Cerebellar cortex (tissue), 1 donor: ENCODE measurements at regions not wholly inside any gene's neighbourhood (a gene's known extent, or its start where the extent isn't known, plus 50 kb on each side); places are given as distances from the start of the nearest gene placed in this dataset.

Experiments used
- DNase-seq: peaks from one replicate; pipeline ENCODE4 v3.0.0-alpha.2; 2015; ENCODE audit warnings: low spot score

DNA sequence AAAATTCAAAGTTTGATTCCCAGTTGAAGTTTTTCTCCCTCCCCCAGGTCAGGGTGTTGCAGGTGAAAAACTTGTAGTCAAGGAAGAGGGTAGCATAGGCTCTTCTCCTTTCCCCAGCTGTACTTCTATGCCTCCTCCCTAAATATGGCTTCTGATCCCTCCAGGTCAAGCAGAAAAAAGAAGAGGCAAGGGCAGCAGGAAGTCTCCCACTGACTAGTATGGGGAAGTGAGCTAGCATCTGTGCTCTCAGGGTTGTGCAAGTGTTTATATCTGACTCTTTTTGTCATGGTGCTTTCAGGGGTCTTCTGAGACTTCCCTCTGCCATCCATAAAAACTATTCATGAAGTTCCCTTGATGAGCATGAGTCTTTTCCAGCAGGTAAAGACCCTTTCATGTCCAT lies 76.0 kb downstream of the ATPSCKMT start:
- DNase-seq, result no peak

DNA sequence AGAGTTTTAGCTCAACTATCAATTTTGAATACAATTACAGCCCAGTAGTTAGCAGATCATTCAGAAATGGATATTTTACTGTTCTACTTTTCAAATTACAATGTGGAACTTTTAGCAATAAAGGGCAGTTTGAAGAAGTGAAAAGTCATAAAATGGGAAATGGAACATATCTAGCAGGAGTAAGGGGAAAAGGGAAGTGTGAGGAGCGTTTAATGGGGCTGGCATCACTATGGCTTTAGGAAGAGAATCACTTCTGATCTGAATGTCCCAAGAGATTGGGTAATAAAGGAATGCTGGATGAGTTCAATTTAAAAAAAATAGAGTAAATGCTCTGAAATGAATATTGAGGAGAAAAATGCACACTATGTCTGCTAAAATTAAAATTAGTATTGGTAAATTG lies 77.4 kb downstream of the ATPSCKMT start:
- no peak for DNase-seq

DNA sequence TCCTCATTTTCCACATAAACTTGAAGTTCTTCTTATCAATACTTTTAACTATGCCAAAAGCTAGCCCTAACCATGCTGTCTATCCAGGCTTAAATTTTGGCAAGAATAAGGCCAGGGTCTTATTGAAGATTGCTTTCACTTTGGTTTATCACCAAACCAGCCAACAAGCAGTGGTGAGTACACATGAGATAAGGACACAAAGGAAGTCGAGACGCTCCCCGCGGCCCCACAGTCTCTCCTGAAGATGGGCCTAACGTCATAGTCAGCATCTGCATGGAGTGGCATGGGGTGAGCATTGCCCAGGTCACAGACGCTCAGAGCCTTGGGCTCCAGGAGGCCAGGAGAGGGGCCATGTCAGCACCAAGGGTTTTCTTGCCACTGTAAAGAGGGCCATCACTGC lies 80.3 kb downstream of the ATPSCKMT start:
- DNase-seq, result no peak

DNA sequence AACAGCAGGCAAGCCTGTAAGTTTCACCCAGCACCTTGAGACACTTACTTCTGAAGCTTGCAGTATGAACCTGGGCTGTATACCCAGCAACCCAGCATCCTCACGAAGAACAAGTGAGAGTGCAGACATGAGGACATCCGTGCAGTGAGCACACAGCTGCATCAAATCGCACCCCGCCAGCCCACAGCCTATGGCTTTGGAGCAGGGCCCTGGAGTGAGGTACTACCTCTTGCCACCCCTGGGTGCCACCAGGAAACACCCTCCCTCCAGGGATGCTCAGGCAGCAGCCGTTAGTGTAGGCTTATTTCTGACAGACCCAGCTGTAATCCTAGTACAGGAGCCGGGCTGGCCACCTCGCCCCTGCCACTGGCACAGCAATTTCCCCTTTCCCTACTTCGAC lies 81.4 kb downstream of the ATPSCKMT start:
- DNase-seq, result no peak

DNA sequence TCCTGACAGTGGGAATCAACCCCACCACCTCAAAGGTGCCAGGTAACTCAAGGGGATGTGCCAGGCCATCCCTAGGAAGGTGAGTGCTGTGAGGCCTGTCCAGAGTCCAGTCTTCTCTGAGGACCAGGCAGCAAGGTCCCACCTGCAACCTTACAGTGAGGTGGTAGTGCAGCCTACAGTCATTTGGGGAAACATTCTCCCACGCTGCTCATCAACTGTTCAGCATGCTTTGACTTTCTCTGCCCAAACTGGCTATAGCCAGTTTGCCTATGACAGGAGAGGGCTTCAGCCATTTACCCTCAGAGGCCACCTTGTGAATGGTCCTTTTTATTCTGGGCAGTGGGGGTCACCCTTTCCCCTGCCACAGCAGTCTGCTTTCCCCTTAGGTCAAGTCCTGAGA lies 81.9 kb downstream of the ATPSCKMT start:
- DNase-seq, result no peak

DNA sequence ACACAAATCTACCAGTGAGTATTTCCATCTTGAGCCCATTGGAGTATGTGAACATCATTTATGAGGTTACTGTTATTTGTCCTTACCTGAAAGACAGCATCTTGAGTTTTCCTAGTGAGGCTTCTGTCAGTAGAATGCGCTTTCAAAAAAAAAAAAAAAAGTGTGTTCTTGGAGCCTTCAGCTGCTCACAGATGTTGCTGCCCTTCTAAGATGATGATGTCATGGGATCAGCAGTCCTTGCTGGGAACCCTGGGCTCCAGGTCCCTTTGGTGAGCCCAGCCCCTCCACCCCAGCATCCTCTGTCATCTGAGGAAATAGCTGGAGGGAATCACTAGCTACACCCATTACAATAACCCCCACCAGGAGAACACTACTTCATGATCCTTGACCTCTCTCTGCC lies 83.3 kb downstream of the ATPSCKMT start:
- no peak for DNase-seq

DNA sequence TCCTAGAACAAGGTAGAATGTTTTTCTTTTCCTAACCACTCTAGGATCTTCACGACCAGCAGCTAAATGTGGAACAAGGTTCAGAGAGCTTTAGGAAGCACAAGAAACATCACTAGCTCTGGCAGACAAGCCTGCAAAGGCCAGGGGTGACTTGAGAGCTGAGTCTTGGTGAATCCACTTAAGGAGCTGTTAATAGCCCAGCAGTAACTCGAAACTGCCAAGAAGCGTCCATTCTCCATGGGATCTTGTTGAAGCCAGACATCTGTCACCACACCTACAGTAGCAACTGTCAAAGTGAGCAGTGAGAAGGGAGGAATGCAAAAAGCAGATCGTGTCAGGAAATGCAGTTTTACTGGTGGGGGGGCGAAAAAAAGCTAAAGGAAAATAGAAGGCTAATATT lies 87.2 kb downstream of the ATPSCKMT start:
- DNase-seq, result no peak

DNA sequence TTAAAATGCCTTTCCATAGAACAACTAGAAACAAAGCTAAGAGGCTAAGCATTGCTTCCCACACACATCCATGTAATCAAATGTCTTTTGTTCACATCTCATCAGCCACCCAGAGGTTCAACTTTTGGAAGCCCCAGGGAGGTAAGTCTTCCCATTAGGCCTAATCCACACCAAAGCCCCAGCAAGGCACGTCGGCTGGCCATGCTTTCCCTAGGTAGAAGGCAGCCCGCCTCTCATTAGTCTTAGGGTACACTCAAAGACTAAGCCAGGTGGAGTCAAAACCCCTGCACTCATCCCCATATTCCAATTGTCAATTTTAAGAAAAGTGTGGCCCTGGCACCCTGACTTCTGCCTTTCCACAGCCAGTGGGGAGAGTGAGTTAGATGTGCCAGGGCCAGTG lies 87.9 kb downstream of the ATPSCKMT start:
- DNase-seq, result no peak

DNA sequence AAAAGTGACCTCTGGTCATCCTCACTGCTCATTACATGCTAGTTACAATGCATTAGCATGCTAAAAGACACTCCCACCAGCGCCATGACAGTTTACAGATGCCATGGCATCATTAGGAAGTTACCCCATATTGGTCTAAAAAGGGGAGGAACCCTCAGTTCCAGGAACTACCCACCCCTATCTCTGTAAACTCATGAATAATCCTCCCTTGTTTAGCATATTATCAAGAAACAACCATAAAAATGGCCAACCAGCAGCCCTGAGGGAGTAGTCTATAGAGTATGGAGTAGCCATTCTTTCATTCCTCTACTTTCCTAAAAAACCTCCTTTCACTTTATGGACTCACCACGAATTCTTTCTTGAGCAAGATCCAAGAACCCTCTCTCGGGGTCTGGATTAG lies 89.4 kb downstream of the ATPSCKMT start:
- no peak for DNase-seq

DNA sequence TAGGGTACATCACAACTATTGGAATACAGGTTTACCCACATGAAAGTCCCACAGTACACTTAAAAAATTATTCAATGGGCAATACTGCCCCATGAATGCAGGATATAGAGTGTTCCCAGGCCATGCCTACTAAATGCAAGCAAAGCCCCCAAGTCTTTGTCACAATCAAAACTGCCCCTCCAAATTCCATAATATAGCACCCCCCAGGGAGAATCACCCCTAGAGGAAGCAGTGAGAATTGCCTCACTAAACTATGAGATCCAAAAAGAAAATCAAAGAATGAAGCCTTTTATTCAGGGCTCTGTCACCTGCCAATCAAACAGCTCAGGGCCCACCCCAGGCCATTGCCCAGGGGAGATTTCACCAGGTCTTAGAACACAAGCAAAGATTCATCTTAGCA lies 90.8 kb downstream of the ATPSCKMT start:
- no peak for DNase-seq

DNA sequence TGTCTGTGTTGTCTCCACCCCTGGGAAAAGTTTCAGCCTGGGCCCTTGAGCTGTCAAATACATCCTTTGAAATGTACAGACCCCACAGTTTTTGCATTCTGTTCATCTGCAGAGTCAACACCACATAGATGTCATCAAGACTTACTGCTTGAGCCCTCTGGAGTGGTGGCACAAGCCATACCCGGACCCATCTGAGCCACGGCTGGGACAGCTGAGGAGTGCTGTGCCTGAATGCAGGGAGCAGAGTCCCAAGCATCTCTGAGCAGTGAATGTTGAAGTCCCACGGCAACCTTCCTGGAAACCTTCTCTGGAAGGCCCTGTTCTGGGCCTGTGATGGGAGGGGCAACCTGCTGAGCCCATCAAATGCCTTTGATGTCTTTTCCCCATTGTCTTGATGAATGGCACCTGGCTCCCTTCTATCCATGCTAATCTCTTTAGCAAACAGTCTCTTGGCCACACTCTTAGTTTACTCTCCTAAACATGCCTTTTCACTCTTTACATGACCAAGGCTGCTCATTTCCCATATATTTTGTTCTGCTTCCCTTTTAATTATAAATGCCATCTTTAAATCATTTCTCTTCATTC lies 92.5 kb downstream of the ATPSCKMT start:
- DNase-seq, result no peak

DNA sequence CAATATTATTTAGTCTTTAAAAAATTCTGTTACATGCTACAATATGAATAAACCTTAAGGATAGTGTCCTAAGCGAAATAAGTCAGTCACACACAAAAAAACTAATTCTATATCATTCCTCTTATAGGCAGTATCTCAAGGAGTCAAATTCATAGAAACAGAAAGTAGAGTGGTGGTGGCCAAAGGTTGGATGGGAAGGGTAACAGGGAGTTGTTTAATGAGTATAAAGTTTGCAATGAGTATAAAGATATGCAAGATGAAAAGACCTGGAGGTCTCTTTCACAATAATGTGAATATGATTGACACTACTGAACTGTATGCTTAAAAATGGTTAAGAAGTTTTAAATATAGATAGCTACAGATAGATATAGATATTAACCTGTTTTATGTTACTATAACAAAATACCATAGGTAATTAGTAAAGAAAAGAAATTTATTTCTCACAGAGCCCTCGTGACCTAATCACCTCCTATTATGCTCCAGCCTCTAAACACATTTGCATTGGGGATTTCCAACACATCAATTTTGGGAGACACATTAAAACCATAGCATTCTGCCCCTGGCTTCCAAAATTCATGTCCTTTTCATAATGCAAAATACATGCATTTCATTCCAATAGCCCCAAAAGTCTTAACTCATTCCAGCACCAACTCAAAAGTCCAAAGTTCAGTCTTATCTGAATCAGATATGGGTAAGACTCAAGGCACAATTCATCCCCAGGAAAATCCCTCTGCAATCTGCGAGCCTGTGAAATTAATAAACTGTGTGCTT lies 93.6 kb downstream of the ATPSCKMT start:
- no peak for DNase-seq

DNA sequence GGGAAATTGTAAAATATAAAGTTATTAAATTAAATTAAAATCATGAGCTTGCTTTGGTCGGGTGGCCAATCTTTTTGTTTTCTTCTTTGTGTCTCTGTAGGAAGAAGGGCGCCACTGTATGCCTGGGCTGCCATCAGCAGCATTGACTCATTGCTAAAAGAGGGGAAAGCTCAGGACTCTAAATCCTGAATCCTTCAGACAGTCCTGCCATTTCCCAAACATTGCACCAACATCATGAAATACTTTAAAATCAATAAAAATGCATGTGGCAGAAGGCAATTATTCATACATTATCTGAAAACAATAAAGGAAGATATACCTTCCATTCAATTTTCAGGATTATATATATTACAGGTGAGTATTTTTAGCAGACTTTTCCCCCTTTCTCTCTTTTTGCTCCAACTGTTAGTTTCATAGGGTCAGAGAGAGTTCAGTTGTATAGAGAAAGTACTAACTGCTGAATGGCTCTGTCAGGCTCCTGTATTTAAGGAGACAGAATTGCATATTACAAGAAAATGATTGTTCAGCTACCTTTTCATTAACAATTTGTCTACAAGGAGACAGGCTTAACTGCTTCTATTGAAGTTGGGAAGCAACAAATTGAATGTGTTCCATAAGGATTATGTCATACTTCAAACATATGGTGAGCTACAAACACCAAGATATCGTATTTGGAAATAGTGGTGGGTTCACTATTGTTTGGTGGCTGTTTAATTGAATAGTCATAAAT lies 95.7 kb downstream of the ATPSCKMT start:
- no peak for DNase-seq

DNA sequence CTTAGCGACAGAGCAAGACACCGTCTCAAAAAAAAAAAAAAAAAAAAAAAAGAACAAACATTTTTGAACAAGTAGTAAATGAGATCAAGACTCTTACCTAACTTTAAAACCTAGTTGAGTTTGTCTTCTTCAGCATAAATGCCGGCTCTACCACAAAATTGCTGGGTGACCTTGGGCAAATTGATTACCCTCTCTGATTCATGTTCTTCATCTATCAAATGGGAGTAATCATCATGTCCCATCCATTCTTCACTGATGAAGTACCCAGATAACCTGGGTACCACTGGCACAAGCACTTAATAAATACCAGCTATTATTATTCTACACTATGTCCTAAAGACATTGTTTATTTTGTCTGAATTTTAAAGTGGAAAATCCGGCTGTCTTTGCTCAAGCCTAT lies 96.3 kb downstream of the ATPSCKMT start:
- no peak for DNase-seq

DNA sequence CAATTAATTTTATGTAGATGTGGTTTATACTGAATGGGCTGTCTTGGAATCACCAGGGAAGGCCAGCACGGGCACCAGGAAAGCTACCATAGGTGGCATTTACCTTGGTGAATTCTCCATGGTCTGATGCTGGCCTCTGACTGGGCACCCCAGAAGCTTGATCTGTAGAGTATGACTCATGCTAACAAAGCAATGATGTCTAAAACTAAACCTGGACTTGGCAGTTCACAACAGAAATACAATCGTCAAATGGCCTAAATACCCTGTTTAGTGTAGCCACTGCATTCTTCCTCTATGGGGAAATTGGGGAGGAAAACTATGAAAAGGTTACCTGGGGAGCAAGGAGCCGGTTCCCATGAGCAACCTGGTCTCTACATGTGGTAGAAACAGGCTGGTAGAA lies 98.0 kb downstream of the ATPSCKMT start:
- no peak for DNase-seq

DNA sequence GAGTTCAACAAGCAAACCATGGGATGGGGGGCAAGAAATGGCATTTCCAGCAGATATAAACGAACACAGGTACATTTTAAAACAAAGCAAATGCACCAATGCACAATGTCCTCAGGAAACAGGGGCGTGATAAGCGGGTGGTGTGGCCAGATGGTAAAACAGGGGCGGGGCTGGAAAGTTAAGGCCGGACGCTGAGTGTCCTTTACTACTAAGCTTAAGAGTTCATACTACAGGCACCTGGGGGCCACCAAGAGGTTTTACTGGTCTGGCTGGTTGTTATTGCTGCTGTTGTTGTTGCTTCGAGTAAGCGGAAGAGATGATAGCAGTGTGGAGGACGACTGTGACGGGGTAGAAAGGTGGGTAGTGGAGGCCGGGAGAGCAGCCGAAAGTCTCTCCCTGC lies 99.8 kb downstream of the ATPSCKMT start:
- DNase-seq, result no peak

DNA sequence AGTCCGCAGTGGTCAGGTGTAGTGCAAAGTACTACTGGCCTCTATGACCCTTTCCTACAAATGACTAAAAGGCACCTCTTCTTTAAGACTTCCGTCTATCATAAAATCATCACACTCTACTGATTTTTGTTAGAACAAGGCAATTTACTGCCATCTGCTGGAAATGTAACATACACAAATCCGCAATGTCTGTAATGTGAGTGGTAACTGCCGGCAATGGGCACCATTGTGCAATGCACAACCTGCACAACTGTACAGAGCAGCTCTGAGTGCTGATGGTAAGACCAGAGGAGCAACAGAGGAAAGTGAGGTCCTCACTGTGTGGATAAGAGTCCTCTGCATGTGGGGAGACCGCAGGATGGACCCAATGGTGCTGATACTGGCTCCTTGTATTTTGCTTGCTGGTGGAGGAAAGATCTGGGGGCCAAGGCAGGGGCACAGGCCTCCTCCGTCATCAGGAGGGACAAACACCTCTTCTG lies 103.7 kb downstream of the ATPSCKMT start:
- DNase-seq, result peak; percentile 35

DNA sequence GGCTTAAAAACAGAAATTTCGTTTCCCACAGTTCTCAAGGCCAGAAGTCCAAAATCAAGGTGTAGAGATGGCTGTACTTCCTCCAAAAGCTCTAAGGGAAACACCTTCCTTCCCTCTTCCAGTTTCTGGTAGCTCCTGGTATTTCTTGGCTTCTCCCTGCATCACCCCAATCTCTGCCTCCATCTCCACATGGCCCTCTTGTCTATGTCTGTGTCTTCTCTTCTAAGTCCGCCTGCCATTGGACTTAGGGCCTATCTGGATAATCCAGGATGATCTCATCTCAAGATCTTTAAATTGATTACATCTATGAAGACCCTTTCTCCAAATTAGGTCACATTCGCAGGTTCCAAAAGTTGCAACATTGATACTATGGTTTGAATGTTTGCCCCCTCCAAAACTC lies 105.6 kb downstream of the ATPSCKMT start:
- DNase-seq, result no peak

DNA sequence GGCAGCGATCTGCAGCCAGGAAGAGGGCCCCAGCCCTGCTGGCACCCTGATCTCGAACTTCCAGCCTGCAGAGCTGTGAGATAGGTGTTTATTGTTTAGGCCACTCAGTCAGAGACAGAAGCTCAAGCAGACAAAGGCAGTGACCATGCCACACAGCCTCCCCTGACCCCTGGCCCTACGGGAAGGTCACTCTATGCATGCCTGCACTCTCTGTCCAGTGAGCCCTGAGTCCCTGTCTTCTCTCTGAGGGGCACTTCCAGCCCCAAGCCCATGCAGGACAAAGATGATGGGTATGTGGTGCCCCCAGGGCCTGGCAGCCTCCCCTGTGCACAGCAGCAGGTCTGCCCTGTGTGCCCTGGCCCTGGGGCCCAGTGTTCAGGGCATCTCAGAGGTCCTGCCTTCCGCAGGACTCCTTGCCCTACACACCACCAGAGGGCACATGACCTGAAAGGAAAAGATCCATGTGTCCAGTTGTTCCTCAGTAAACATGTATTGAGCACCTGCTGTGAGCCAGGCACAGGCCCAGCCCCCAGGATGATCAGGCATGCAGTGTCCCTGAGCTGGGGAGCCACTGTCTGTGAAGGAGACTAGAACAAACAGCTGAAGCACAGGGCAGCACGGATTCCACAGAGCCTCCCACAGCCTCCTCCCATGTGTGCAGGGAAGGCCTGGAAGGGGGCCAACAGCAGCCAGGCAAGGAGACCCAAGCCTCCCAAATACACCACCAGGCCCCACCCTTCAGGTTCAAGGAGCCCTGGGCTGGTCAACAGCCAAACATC lies 109.3 kb downstream of the ATPSCKMT start:
- peak; percentile 7 for DNase-seq

DNA sequence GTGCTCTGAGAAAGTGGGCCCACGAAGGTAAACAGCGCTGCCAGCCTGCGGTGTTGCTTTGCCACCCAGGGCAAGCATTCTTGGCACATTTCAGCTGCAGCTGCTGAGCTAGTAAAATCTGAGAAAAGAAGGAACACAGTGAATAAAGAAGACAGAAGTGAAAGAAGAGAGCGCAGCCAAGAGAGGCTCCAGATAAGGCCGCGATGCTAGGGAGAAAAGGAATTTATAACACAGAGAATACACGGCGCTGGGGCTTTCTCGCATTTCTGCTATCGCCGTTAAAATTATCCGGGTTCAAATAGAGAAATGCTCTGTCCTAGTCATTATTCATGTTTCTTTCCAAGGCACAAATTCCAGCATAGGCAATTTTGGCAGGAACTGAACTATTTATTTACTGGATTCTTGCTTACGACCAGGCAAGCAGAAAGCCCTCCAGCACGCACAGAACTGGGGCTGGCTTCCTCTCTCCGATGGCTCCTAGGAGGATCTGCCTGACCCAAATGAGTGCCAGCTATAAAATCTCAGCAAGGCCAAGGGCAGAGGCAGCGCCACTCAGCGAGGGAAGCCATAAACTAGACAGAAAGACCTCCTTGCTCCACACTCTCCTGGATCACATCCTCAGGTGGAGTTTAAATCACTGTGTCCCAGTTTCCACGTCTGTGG lies 111.2 kb downstream of the ATPSCKMT start:
- no peak for DNase-seq

DNA sequence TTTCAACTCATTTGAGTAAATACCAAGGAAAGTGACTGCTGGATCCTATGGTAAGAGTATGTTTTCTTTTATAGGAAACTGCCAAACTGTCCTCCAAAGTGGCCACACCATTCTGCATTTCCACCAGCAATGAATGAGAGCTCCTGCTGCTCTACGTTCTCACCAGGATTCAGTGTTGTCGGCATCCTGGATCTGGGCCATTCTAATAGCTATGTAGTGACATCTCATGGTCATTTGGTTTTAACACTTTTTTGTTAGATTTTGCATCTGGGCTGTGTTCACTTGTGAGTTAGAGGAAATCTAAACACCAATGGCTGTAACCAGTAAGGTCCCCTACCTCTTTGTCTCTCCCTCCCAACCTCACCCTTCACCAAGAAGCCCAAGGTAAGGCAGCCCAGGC lies 115.9 kb downstream of the ATPSCKMT start:
- no peak for DNase-seq

DNA sequence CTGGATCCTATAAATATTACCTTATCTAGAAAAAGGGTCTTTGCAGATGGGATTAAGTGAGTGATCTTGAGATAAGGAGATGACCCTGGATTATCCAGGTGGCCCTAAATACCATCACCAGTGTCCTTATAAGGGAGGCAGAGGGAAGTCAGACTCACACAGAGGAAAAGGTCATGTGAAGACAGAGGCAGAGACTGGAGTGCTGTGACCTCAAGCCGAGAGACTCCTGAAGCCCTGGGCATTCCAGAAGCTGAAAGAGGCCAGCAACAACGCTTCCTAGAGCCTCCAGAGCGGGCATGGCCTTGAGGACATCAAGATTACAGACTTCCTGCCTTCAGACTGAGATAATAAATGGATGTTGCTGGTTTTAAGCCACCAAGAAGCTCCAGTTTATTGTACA lies 118.8 kb downstream of the ATPSCKMT start:
- DNase-seq, result no peak
